Coronary artery (tissue), 2 donors: ENCODE measurements at regions not wholly inside any gene's neighbourhood (a gene's known extent, or its start where the extent isn't known, plus 50 kb on each side); places are given as distances from the start of the nearest gene placed in this dataset.

ENCODE experiments used
- DNase-seq: peaks from one replicate; pipeline ENCODE4 v3.0.0-alpha.2; 2017; ENCODE audit warnings: low spot score
- H3K27ac ChIP-seq, 2 donors: fragments of 200-600 bp; sonication (generic); one replicate each; pipeline ENCODE4 v1.5.1; 2016 to 2019
- H3K4me3 ChIP-seq: fragments of 200-600 bp; sonication (generic); 2 replicates; pipeline ENCODE4 v1.5.1; 2016; ENCODE audit warnings: mild to moderate bottlenecking, moderate library complexity
- TF ChIP-seq, protein P1 (sequence below): fragments of 200-600 bp; sonication (generic); IDR thresholded peaks from one replicate; pipeline ENCODE4 v1.5.1; 2019; ENCODE audit warnings: antibody characterized with exemption

DNA sequence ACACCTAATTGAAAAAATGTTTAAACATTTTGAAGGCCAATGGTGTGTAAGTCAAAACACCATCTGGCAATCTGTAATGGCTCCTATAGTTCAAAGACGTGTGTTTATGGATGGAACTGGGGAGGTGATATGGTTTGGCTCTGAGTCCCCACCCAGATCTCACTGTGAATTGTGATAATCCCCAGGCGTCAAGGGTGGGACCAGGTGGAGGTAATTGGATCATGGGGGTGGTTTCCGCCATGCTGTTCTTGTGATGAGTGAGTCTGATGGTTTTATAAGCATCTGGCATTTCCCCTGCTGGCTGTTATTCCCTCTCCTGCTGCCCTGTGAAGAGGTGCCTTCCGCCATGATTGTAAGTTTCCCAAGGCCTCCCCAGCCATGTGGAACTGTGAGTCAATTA, 52.2 kb downstream of the ADRA2C start:
- TF ChIP-seq, protein P1, sequence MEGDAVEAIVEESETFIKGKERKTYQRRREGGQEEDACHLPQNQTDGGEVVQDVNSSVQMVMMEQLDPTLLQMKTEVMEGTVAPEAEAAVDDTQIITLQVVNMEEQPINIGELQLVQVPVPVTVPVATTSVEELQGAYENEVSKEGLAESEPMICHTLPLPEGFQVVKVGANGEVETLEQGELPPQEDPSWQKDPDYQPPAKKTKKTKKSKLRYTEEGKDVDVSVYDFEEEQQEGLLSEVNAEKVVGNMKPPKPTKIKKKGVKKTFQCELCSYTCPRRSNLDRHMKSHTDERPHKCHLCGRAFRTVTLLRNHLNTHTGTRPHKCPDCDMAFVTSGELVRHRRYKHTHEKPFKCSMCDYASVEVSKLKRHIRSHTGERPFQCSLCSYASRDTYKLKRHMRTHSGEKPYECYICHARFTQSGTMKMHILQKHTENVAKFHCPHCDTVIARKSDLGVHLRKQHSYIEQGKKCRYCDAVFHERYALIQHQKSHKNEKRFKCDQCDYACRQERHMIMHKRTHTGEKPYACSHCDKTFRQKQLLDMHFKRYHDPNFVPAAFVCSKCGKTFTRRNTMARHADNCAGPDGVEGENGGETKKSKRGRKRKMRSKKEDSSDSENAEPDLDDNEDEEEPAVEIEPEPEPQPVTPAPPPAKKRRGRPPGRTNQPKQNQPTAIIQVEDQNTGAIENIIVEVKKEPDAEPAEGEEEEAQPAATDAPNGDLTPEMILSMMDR, result no peak
- DNase-seq, result no peak
- H3K4me3 ChIP-seq, result no peak overlapping the region
- H3K27ac ChIP-seq, result no peak overlapping the region

GRCh38 chr4:3819210-3819919, 53.2 kb downstream of the ADRA2C start:
- Histone ChIP-seq H3K4me3 (no peak overlapping the region), H3K27ac (no peak overlapping the region)
- TF ChIP-seq, protein P1, result no peak
- no peak for DNase-seq

DNA sequence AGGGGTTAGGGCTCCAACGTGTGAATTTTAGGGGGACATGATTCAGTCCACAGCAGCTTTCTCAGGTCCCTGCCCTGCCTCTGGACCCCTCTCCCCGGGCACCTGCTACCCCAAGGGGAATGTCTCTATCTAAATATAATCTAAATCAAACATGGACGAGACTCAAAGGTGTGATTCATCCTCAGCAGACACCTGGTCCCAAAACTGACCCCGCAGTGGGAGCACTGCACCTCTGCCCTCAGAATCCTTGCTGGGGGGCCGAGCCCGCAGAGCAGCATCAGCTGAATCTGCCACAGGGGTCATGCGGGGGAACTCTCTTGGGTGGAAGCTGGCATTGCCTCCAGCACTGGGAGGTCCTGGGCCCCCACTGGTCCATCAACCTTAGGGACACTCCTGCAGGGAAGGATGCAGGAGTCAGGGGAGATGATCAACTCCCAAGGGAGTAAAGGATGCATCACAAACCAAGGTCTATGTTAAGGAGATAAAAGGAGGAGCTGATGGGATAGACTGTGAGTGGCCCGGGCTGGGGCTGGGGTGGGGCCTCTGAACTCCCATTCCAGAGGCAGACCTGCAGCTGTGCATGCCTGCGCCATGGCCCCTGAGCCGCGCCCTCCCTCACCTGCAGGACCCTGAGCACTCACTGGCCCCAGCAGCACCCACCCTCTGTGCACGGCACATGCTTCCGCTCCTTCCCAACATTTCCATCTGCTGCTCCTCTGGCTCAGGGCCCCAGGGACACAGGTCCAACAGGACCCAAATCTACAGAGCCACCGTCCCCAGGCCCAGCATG, 54.0 kb downstream of the ADRA2C start:
- Histone ChIP-seq H3K27ac (no peak overlapping the region), H3K4me3 (no peak overlapping the region)
- TF ChIP-seq, protein P1, result no peak
- no peak for DNase-seq

GRCh38 chr4:3820806-3821579, 54.8 kb downstream of the ADRA2C start:
- Histone ChIP-seq H3K27ac (no peak overlapping the region), H3K4me3 (no peak overlapping the region)
- DNase-seq, result no peak
- TF ChIP-seq, protein P1, result no peak

DNA sequence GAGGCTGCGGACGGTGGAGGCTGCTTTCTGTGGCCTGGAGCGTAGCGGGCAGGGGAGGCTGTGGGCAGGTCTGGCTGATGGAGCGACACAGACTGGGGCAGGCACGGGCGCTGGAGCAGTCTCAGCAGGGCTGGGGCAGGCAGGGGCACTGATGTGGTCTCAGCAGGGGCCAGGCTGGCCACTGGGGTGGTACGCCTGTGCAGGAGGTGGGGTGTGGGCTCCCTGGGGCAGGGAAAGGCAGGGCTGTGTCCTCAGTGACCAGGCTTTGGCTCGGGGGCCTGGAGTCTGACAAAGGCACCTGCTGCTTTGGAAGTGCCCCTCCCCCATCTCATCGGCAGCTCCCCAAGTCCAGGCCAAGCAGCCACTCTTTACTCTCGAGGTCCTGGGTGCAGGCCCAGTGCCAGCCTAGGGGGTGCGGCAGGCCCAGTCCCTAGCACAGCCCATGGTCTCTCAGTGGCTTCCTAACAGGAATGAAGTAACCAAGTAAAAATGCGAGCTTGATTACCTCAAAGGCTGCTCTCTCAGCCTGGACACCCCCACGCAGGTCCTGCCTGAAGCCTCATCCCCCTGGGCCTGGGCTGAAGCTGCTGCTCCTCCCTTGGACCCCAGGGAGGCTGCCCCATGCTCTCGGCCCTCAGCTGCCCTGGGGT, 55.5 kb downstream of the ADRA2C start:
- no peak overlapping the region for H3K4me3 ChIP-seq
- no peak overlapping the region for H3K27ac ChIP-seq
- DNase-seq, result no peak
- TF ChIP-seq, protein P1, result no peak

GRCh38 chr4:3822230-3822947, 56.2 kb downstream of the ADRA2C start:
- Histone ChIP-seq H3K4me3 (no peak overlapping the region), H3K27ac (no peak overlapping the region)
- TF ChIP-seq, protein P1, result no peak
- no peak for DNase-seq
